PC-3 (cell line): ENCODE measurements at regions not wholly inside any gene's neighbourhood (a gene's known extent, or its start where the extent isn't known, plus 50 kb on each side); places are given as distances from the start of the nearest gene placed in this dataset.

Experiments
- ATAC-seq: fragments of 200-7000 bp; cut with Tn5 transposase; 2 replicates; pipeline ENCODE4 v1.9.1; 2020; ENCODE audit warnings: mild to moderate bottlenecking, moderate library complexity
- BruUV-seq: library from RNA; stranded (reverse); fragments of 400-500 nt; replicated peaks from 2 replicates; lab custom pipeline; 2021; lab: Mats Ljungman, UMichigan
- CTCF ChIA-PET: fragments of 300-600 bp; sonication (Branson Sonifier 250); formaldehyde crosslinking; loops from one replicate; lab custom pipeline; 2022; ENCODE audit warnings: antibody characterized with exemption; lab: Charles Lee
- POLR2A ChIA-PET: fragments of 300-600 bp; sonication (Branson Sonifier 250); formaldehyde crosslinking; loops from one replicate; lab custom pipeline; 2022; ENCODE audit warnings: antibody characterized with exemption; ENCODE audit not compliant: unreplicated experiment; lab: Charles Lee
- DNase-seq: peaks from one replicate; pipeline ENCODE4 v3.0.0-alpha.2; 2015
- H2AFZ ChIP-seq: fragments of 300-600 bp; sonication (generic); 2 replicates; pipeline ENCODE4 v1.6.0; 2016; ENCODE audit warnings: antibody characterized with exemption, low read length
- H3F3A ChIP-seq: fragments of 300-600 bp; sonication (generic); one replicate; pipeline ENCODE4 v1.6.0; 2017; ENCODE audit warnings: antibody characterized with exemption, low read length, control low read depth, mild to moderate bottlenecking; ENCODE audit not compliant: unreplicated experiment
- H3K27ac ChIP-seq: fragments of 300-600 bp; sonication (generic); 2 replicates; pipeline ENCODE4 v1.5.1; 2016; ENCODE audit warnings: mild to moderate bottlenecking, low read length
- H3K27me3 ChIP-seq: fragments of 300-600 bp; sonication (generic); 2 replicates; pipeline ENCODE4 v1.6.1; 2016; ENCODE audit warnings: low read length, mixed read lengths
- H3K36me3 ChIP-seq: fragments of 300-600 bp; sonication (generic); 2 replicates; pipeline ENCODE4 v1.6.1; 2016; ENCODE audit warnings: low read depth, mixed run types, low read length, mixed read lengths
- H3K4me1 ChIP-seq: fragments of 300-600 bp; sonication (generic); 2 replicates; pipeline ENCODE4 v1.5.1; 2016; ENCODE audit warnings: low read length; ENCODE audit not compliant: insufficient read depth
- H3K4me2 ChIP-seq: fragments of 300-600 bp; sonication (generic); 2 replicates; pipeline ENCODE4 v1.6.0; 2016; ENCODE audit warnings: low read length
- H3K4me3 ChIP-seq: fragments of 300-600 bp; sonication (generic); 2 replicates; pipeline ENCODE4 v1.5.1; 2016; ENCODE audit warnings: mild to moderate bottlenecking, low read length, mixed read lengths
- H3K79me2 ChIP-seq: fragments of 300-600 bp; sonication (generic); 2 replicates; pipeline ENCODE4 v1.6.1; 2017; ENCODE audit warnings: low read length, mixed read lengths
- H3K9ac ChIP-seq: fragments of 300-600 bp; sonication (generic); 2 replicates; pipeline ENCODE4 v1.6.0; 2016; ENCODE audit warnings: mild to moderate bottlenecking, low read length
- H3K9me2 ChIP-seq: fragments of 300-600 bp; sonication (generic); replicated peaks from 2 replicates; pipeline ENCODE4 v1.6.1; 2016; ENCODE audit warnings: mixed run types, low read length, mixed read lengths
- H3K9me3 ChIP-seq: fragments of 300-600 bp; sonication (generic); 2 replicates; pipeline ENCODE4 v1.6.1; 2016; ENCODE audit warnings: low read length, mixed read lengths
- H4K20me1 ChIP-seq: fragments of 300-600 bp; sonication (generic); 2 replicates; pipeline ENCODE4 v1.6.1; 2016; ENCODE audit warnings: low read length, mixed read lengths
- CTCF ChIP-seq: fragments of 300-600 bp; sonication (generic); conservative IDR thresholded peaks from 2 replicates; pipeline ENCODE4 v1.5.1; 2017; ENCODE audit warnings: antibody characterized with exemption, low read depth, mild to moderate bottlenecking, low read length
- EZH2 ChIP-seq: fragments of 300-600 bp; sonication (generic); IDR thresholded peaks from one replicate; pipeline ENCODE4 v1.6.1; 2017; ENCODE audit warnings: antibody characterized with exemption, mild to moderate bottlenecking, low read length; ENCODE audit not compliant: unreplicated experiment
- EZH2phosphoT487 ChIP-seq: fragments of 300-600 bp; sonication (generic); IDR thresholded peaks from 2 replicates; pipeline ENCODE4 v1.6.1; 2018; ENCODE audit warnings: mild to moderate bottlenecking, antibody characterized with exemption, low read length, borderline replicate concordance
- intact Hi-C: fragments of 100-400 bp; cut with micrococcal nuclease; formaldehyde crosslinking; loops from 2 replicates; pipeline ENCODE4 v1.9.0; 2023

GRCh38 chr5:176714067-176714466 is 66.8 kb downstream of the TSPAN17 start:
- Histone ChIP-seq H3K27me3 (peaks cover 17% of the 10 kb centered on the region; the same call in 1 of the 2 replicates), H2AFZ (no peak overlapping the region; the same call in 1 of the 2 replicates), H3K36me3 (no peaks in the 10 kb centered on the region), H3K4me3 (no peak overlapping the region), H3K27ac (no peak overlapping the region), H3K79me2 (no peaks in the 10 kb centered on the region), H3K9me2 (no peaks in the 10 kb centered on the region), H3K9me3 (no peaks in the 10 kb centered on the region), H3F3A (no peaks in the 10 kb centered on the region), H4K20me1 (no peaks in the 10 kb centered on the region), H3K4me2 (no peak overlapping the region), H3K4me1 (peaks cover 8% of the 10 kb centered on the region; the same call in 1 of the 2 replicates), H3K9ac (no peak overlapping the region)
- intact Hi-C loops, result no loop called here
- ChIA-PET CTCF (interaction anchor here (0.6 kb wide), 2 partner anchors 15 to 53 kb away, joined by 3 read pairs; no protein-coding TSS in a partner anchor), POLR2A (no interaction called here)
- no TSS peak for BruUV-seq
- ATAC-seq (peak; percentile 71), DNase-seq (peak; percentile 65)
- TF ChIP-seq CTCF (no peak), EZH2 (no peak), EZH2phosphoT487 (no peak)

- no peak overlapping the region for H2AFZ ChIP-seq
- BruUV-seq, result no TSS peak
- H3K9me2 ChIP-seq, result no peaks in the 10 kb centered on the region
- H3K9ac ChIP-seq, result no peak overlapping the region
- no peaks in the 10 kb centered on the region for H4K20me1 ChIP-seq
- POLR2A ChIA-PET, result no interaction called here
- H3K4me1 ChIP-seq, result peaks cover 8% of the 10 kb centered on the region; the same call in 1 of the 2 replicates
- CTCF ChIA-PET, result no interaction called here
- no peaks in the 10 kb centered on the region for H3F3A ChIP-seq
- H3K27ac ChIP-seq, result no peak overlapping the region
- H3K36me3 ChIP-seq, result no peaks in the 10 kb centered on the region
- intact Hi-C loops, result no loop called here
- no peaks in the 10 kb centered on the region for H3K79me2 ChIP-seq
- ATAC-seq (peak; percentile 35; the same call in 1 of the 2 replicates), DNase-seq (peak; percentile 88)
- TF ChIP-seq CTCF, result no peak
- TF ChIP-seq EZH2phosphoT487, result no peak
- no peak for TF ChIP-seq EZH2
- peaks cover 10% of the 10 kb centered on the region; the same call in 1 of the 2 replicates for H3K27me3 ChIP-seq
- no peaks in the 10 kb centered on the region for H3K9me3 ChIP-seq
- no peak overlapping the region for H3K4me3 ChIP-seq
- no peak overlapping the region for H3K4me2 ChIP-seq
Measured at GRCh38 chr5:176716320-176716719, 69.0 kb downstream of the TSPAN17 start.

GRCh38 chr5:176719113-176719739 is 71.9 kb downstream of the TSPAN17 start:
- intact Hi-C loops, result no loop called here
- Histone ChIP-seq H3K27ac (no peak overlapping the region), H3K79me2 (no peaks in the 10 kb centered on the region), H3F3A (no peaks in the 10 kb centered on the region), H3K9me2 (no peaks in the 10 kb centered on the region), H3K4me3 (no peak overlapping the region), H3K4me1 (peaks cover 2% of the 10 kb centered on the region; the same call in 1 of the 2 replicates), H3K9ac (no peak overlapping the region), H3K9me3 (no peaks in the 10 kb centered on the region), H3K36me3 (no peaks in the 10 kb centered on the region), H4K20me1 (no peaks in the 10 kb centered on the region), H2AFZ (no peak overlapping the region), H3K4me2 (no peak overlapping the region), H3K27me3 (peaks cover 26% of the 10 kb centered on the region)
- ATAC-seq, result no peak
- CTCF ChIA-PET, result interaction anchor here (0.6 kb wide), 1 partner anchor 531 kb away, joined by 3 read pairs; no protein-coding TSS in a partner anchor
- BruUV-seq, result no TSS peak
- DNase-seq, result no peak
- no peak for TF ChIP-seq EZH2
- TF ChIP-seq EZH2phosphoT487, result no peak
- TF ChIP-seq CTCF, result no peak
- POLR2A ChIA-PET, result no interaction called here
